Thymus (tissue), 11 donors: ENCODE measurements at regions not wholly inside any gene's neighbourhood (a gene's known extent, or its start where the extent isn't known, plus 50 kb on each side); places are given as distances from the start of the nearest gene placed in this dataset.

ENCODE experiments used
- DNase-seq, 9 donors: peaks; one replicate each; pipeline ENCODE4 v3.0.0-alpha.2; 2013; ENCODE audit warnings: low spot score in 9 of 9, low read depth in 6 of 9, missing footprints in 1 of 9
- H3K27ac ChIP-seq, 2 donors: one replicate each; pipeline ENCODE4 v1.5.1; 2013; ENCODE audit warnings: control low read depth in 1 of 2, low read depth in 1 of 2, low read length in 1 of 2, mild to moderate bottlenecking in 1 of 2, moderate library complexity in 1 of 2
- H3K27me3 ChIP-seq, 2 donors: one replicate each; pipeline ENCODE4 v1.5.1; 2013; ENCODE audit warnings: low read length in 1 of 2; ENCODE audit not compliant: control insufficient read depth in 2 of 2, insufficient read depth in 1 of 2
- H3K36me3 ChIP-seq, 2 donors: one replicate each; pipeline ENCODE4 v1.5.1; 2013; ENCODE audit warnings: low read length in 1 of 2, mild to moderate bottlenecking in 1 of 2, moderate library complexity in 1 of 2; ENCODE audit not compliant: control insufficient read depth in 2 of 2, insufficient read depth in 2 of 2
- H3K4me1 ChIP-seq, 2 donors: one replicate each; pipeline ENCODE4 v1.5.1; 2013; ENCODE audit warnings: low read length in 2 of 2; ENCODE audit not compliant: control insufficient read depth in 2 of 2, insufficient read depth in 2 of 2
- H3K4me3 ChIP-seq, 2 donors: one replicate each; pipeline ENCODE4 v1.5.1; 2013; ENCODE audit warnings: low read length in 2 of 2, control low read depth in 1 of 2, mild to moderate bottlenecking in 1 of 2
- H3K9me3 ChIP-seq, 2 donors: one replicate each; pipeline ENCODE4 v1.5.1; 2013; ENCODE audit warnings: low read length in 1 of 2, mild to moderate bottlenecking in 1 of 2; ENCODE audit not compliant: control insufficient read depth in 2 of 2, insufficient read depth in 1 of 2
- WGBS: extraction: QIAGEN DNeasy Blood & Tissue Kit; methylation state at CpG from one replicate; pipeline ENCODE4 v1.1.7; 2013; 5-methylcytosine and 5-hydroxymethylcytosine counted together
- donor health status: healthy.

GRCh38 chr18:76307293-76307690 is 187.8 kb downstream of the ZNF516 start:
- Histone ChIP-seq H3K9me3 (no peaks in the 10 kb centered on the region), H3K4me3 (no peak overlapping the region), H3K36me3 (no peaks in the 10 kb centered on the region), H3K4me1 (no peaks in the 10 kb centered on the region), H3K27ac (peak overlapping the region in 1 of 2 donors; percentile 55), H3K27me3 (no peaks in the 10 kb centered on the region)
- DNase-seq: no peak
- WGBS: 88% methylated on average over 2 of the region's 2 CpGs

- H3K4me1 ChIP-seq: no peaks in the 10 kb centered on the region
- H3K4me3 ChIP-seq: no peak overlapping the region
- no peaks in the 10 kb centered on the region for H3K9me3 ChIP-seq
- no peaks in the 10 kb centered on the region for H3K36me3 ChIP-seq
- no peaks in the 10 kb centered on the region for H3K27me3 ChIP-seq
- DNase-seq: peak in 1 of 9 donors; percentile 10
- peak overlapping the region in 1 of 2 donors; percentile 55 for H3K27ac ChIP-seq
- 86% methylated on average over 9 of the region's 9 CpGs for WGBS
Observed at GRCh38 chr18:76306685-76307292, 188.3 kb downstream of the ZNF516 start.

- Histone ChIP-seq H3K4me3 (no peak overlapping the region), H3K27me3 (no peaks in the 10 kb centered on the region), H3K4me1 (no peaks in the 10 kb centered on the region), H3K9me3 (no peaks in the 10 kb centered on the region), H3K36me3 (no peaks in the 10 kb centered on the region), H3K27ac (no peak overlapping the region)
- DNase-seq: no peak
- 56% methylated on average over 3 of the region's 3 CpGs for WGBS
Observed at GRCh38 chr18:76285866-76286265, 209.2 kb downstream of the ZNF516 start.

GRCh38 chr18:76281565-76281964 is 213.5 kb downstream of the ZNF516 start:
- DNase-seq: no peak
- no peaks in the 10 kb centered on the region for H3K36me3 ChIP-seq
- no peaks in the 10 kb centered on the region for H3K27me3 ChIP-seq
- no peaks in the 10 kb centered on the region for H3K4me1 ChIP-seq
- no peak overlapping the region for H3K4me3 ChIP-seq
- H3K27ac ChIP-seq: no peak overlapping the region
- WGBS: 76% methylated on average over 5 of the region's 5 CpGs
- no peaks in the 10 kb centered on the region for H3K9me3 ChIP-seq

GRCh38 chr18:76277801-76278200 is 217.2 kb downstream of the ZNF516 start:
- H3K27me3 ChIP-seq: peaks cover 0 to 9% of the 10 kb centered on the region in 2 donors
- WGBS: 88% methylated on average over 4 of the region's 4 CpGs
- no peak for DNase-seq
- H3K36me3 ChIP-seq: no peaks in the 10 kb centered on the region
- H3K4me3 ChIP-seq: no peak overlapping the region
- no peaks in the 10 kb centered on the region for H3K9me3 ChIP-seq
- no peaks in the 10 kb centered on the region for H3K4me1 ChIP-seq
- no peak overlapping the region for H3K27ac ChIP-seq

GRCh38 chr18:76275727-76276313 is 219.2 kb downstream of the ZNF516 start:
- Histone ChIP-seq H3K36me3 (no peaks in the 10 kb centered on the region), H3K4me3 (no peak overlapping the region), H3K27ac (no peak overlapping the region), H3K27me3 (peaks cover 0 to 9% of the 10 kb centered on the region in 2 donors), H3K9me3 (no peaks in the 10 kb centered on the region), H3K4me1 (no peaks in the 10 kb centered on the region)
- WGBS: 59% methylated on average over 7 of the region's 7 CpGs
- no peak for DNase-seq

GRCh38 chr18:76274468-76275289 is 220.4 kb downstream of the ZNF516 start:
- no peaks in the 10 kb centered on the region for H3K9me3 ChIP-seq
- WGBS: 52% methylated on average over 19 of the region's 19 CpGs
- H3K27me3 ChIP-seq: peaks cover 0 to 9% of the 10 kb centered on the region in 2 donors
- no peak for DNase-seq
- no peak overlapping the region for H3K4me3 ChIP-seq
- H3K27ac ChIP-seq: no peak overlapping the region
- H3K4me1 ChIP-seq: no peaks in the 10 kb centered on the region
- no peaks in the 10 kb centered on the region for H3K36me3 ChIP-seq

GRCh38 chr18:76273956-76274355 is 221.1 kb downstream of the ZNF516 start:
- Histone ChIP-seq H3K36me3 (no peaks in the 10 kb centered on the region), H3K27ac (no peak overlapping the region), H3K27me3 (peaks cover 0 to 9% of the 10 kb centered on the region in 2 donors), H3K4me3 (no peak overlapping the region), H3K9me3 (no peaks in the 10 kb centered on the region), H3K4me1 (no peaks in the 10 kb centered on the region)
- DNase-seq: no peak
- WGBS: 97% methylated on average over 6 of the region's 6 CpGs

- H3K27me3 ChIP-seq: peaks cover 0 to 9% of the 10 kb centered on the region in 2 donors
- DNase-seq: no peak
Observed at GRCh38 chr18:76273036-76273545, 222.0 kb downstream of the ZNF516 start.

More at GRCh38 chr18:76273036-76273545, 222.0 kb downstream of the ZNF516 start:
- no peaks in the 10 kb centered on the region for H3K36me3 ChIP-seq
- H3K9me3 ChIP-seq: no peaks in the 10 kb centered on the region
- 96% methylated on average over 23 of the region's 23 CpGs for WGBS
- H3K4me3 ChIP-seq: no peak overlapping the region
- H3K4me1 ChIP-seq: no peaks in the 10 kb centered on the region
- no peak overlapping the region for H3K27ac ChIP-seq
